KBM-7 (cell line): ENCODE measurements at regions not wholly inside any gene's neighbourhood (a gene's known extent, or its start where the extent isn't known, plus 50 kb on each side); places are given as distances from the start of the nearest gene placed in this dataset.
"Not testable (repeated sequence)": the region's sequence is repeated elsewhere in the genome, so short reads cannot be mapped to it uniquely, and the experiment has no call there.

Experiments
- DNase-seq: peaks from one replicate; pipeline ENCODE4 v3.0.0-alpha.2; 2015
- in situ Hi-C: fragments of 300-500 bp; cut with MboI; formaldehyde crosslinking; loops from 2 replicates; pipeline ENCODE4 v1.14.3; 2020; ENCODE audit warnings: low sequenced_read_pairs, low pct_unique_long_range_greater_than_20kb, mixed read lengths

DNA sequence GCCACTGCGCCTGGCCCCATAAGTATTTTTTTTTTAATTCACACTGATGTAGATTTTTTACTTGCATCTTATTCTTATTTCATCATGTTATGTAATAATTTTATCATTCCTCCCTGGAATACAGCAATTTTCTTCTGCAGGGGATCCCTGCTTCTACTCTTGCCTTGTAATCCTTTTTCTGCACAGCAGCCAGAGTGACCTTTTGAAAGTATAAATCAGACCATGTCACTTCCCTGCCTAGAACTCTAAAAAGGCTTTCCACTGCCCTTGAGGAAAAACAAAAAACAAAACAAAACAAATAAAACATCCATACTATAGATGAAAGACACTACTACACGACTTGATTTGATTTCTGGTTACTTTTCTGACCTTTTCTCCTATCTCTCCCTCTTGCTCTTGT lies 1334.7 kb downstream of the REEP3 start:
- in situ Hi-C loops, result no loop called here
- DNase-seq, result no peak

DNA sequence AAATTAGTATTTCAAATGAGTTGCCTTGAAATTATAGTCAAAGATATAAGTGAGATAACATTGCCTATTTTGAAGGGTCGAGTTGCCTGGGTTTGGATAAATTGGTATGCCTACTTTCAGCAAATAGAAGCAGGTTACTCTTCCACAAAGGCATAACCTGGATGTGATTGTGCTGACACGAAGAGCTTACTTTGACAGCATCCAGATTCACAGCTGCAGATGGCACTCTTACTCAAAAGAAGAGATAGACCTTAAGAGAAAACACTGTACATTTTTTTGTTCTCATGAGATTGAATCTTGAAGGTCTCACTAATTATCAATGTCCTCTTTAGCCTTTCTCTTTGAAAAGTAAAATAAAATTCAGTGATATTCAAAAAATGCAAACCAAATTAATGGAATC lies 1338.7 kb downstream of the REEP3 start:
- in situ Hi-C loops, result no loop called here
- no peak for DNase-seq

DNA sequence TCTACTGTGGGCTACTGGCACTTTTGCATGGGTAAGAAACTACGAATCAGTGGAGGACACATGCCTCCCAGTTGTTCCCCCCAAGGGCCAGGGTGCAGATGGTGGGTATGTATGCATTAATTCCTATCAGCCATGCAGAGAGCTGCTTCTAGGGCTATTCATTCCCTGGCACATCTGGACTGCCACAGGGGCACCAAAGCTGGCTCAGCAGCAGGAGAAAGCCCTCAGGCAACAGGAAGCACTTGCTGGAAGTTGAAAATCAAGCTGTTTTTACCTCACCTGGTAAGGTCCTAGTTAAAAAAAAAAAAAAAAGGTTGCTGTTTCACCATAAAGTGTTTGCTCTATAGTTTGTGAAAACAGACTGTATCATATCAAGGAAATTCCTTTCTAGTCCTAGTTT lies 1342.6 kb downstream of the REEP3 start:
- in situ Hi-C loops, result no loop called here
- no peak for DNase-seq

DNA sequence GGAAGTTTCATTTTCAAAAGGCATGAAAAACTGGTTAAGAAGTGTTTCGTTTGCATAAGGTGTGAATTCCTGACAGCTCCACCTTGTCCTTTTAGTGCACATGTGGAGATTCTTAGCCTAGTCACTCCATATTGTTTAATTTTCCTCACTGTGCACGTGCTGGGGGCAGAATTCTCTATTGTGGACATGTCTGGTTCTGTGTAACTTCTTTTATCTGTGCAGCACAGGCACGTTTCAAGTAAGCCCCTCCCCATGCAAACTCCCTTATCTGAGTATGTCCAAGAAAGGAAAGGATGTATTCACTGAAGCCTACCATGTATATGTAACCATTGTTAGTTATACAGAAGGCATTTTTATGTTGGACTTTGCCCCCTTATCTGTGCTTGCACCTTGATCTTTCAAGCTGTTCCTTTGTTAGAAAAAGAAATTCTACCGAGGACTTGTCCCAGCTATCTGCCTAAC lies 1346.3 kb downstream of the REEP3 start:
- in situ Hi-C loops, result no loop called here
- DNase-seq, result peak; percentile 20

DNA sequence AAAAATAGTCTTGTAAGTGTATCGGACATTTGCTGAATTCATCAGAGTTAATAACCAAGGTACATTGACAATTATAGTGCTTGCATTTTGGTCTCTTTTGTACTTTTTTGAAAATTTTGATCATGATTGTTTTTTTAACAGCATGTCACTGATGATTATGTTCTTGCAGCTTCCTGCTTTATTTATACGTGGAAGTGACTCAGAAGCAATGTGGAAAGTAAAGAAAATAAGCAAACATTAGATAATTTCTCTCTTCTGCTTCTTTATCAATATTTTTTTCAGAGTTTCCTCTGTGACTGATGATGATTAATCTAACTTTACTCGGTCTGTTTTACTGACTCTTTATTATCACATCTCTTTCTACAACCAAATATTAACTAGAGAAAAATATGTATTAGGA lies 1351.9 kb downstream of the REEP3 start:
- no peak for DNase-seq
- in situ Hi-C loops, result no loop called here

DNA sequence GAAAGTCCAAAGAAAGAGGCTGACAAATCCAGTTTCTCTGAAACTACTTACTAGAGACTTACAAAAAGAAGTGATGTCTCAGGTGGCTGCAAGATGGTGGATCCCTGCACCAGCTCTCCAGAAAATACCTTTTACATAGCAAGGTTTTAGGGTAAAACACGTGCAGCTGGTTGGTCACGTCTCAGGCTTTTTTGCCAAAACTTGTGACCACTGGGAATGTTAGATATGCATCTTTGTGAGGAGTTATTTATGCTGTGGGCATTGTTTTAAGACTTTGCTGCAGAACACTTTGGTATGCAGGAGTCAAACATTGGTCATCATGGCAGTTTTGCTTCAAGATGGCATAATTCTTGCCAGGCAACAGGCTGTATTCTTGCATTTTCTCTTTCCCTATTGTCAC lies 1352.8 kb downstream of the REEP3 start:
- no peak for DNase-seq
- in situ Hi-C loops, result no loop called here

DNA sequence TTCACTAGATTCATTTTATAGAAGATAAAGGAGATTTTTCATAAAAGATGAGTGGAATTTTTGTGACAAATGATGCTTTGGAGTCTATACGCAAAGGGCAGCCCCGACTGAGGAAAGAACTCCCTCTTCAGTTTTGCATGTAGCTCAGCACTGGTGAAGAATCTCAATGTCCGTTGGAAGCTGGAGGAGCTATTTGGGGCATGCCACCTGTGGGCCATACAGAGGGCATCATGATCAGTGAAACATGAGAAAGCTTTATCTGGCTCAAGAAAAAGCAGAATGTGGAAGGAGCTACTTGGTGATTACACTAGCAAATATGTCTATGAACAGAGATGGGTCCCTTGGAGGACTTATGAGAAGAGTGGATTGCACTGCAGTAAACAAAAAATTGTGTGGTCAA lies 1359.3 kb downstream of the REEP3 start:
- DNase-seq, result no peak
- in situ Hi-C loops, result no loop called here

DNA sequence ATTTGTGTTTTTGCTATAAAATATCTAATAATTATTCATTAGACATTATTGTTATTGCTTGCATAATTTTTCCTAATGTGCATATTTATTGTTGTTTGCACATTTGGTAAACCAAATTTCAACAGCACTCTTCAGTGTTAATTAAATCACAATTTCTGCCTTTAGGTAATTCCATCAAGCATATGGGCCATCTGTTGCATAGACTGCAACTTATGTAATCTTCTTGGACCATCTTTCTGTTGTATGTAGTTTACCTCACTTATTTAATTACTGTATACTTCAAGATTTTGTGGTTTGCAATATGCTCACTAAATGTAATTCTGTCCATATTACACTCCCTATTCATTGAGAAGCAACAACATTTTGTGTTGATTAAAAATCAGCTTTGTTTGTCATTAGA lies 1360.1 kb downstream of the REEP3 start:
- DNase-seq, result no peak
- in situ Hi-C loops, result no loop called here

DNA sequence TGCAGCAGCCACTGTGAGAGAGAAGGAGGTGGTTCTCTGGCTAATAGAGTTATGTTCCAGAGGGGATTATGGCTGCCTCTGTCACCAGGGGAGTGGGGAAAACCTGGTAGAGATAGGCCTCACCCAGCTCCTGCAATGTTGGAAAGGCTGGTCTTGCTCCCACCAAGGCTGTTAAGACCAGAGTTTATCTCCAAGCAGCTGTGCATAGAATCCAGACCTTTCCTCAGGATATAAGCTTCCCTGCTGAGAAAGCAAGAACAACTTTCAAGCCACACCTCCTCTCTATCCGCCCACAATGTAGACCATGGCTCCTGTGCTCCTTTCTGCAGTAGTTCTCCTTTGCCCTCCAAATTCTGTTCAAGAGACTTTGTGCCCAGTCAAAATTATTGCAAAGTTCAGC lies 1375.4 kb downstream of the REEP3 start:
- DNase-seq, result no peak
- in situ Hi-C loops, result no loop called here

DNA sequence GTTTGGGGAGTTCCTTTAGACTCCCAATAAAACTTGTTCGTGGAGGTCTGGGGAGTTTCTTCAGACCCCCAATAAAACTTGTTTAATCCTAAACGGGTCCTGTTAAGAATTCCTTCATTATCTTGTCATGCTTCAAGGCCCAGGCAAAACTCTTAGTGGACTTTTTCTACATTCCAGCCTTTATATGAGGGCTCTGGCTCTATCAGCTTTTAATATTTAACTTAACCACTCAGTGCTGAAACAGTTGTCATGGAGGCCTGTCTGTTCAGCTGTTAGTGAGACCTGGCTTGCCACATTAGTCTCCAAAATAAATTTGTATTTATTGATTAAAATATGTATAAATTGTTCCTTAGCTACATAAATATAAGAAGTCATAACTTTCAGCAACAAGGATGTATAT lies 1385.1 kb downstream of the REEP3 start:
- not testable (repeated sequence) for DNase-seq

DNA sequence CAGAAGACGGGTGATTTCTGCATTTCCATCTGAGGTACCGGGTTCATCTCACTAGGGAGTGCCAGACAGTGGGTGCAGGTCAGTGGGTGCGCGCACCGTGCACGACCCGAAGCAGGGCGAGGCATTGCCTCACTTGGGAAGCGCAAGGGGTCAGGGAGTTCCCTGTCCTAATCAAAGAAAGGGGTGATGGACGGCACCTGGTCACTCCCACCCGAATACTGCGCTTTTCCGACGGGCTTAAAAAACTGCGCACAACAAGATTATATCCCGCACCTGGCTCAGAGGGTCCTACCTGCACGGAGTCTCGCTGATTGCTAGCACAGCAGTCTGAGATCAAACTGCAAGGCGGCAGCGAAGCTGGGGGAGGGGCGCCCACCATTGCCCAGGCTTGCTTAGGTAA lies 1403.1 kb downstream of the REEP3 start:
- in situ Hi-C loops, DNase-seq: not testable (repeated sequence)

More for the DNA sequence above, 1385.1 kb downstream of the REEP3 start:
- in situ Hi-C loops, result not testable (repeated sequence)

DNA sequence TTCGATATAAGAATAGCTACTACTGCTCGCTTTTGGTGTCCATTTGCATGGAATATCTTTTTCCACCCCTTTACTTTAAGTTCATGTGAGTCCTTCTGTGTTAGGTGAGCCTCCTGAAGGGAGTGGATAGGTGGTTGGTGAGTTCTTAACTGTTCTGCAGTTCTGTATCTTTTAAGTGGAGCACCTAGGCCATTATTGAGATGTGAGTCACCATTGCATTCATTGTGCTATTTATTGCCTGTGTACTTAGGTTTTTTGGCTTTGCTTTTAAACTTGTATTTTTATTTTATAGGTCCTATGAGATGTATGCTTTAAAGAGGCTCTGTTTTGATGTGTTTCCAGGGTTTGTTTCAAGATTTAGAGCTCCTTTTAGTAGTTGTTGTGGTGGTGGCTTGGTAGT lies 1430.8 kb downstream of the REEP3 start:
- in situ Hi-C loops, result no loop called here
- DNase-seq, result no peak

DNA sequence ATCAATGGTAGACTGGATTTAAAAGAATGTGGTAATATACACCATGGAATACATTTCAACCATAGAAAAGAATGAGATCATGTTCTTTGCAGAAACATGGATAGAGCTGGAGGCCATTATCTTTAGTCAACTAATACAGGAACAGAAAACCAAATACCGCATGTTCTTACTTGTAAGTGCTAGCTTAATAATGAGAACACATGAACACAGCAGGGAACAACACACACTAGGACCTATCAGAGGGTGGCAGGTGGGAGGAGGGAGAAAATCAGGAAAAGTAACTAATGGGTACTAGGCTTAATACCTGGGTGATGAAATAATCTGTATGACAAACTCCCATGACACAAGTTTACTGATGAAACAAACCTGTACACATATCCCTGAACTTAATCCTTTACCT lies 1435.2 kb downstream of the REEP3 start:
- in situ Hi-C loops, result no loop called here
- no peak for DNase-seq

DNA sequence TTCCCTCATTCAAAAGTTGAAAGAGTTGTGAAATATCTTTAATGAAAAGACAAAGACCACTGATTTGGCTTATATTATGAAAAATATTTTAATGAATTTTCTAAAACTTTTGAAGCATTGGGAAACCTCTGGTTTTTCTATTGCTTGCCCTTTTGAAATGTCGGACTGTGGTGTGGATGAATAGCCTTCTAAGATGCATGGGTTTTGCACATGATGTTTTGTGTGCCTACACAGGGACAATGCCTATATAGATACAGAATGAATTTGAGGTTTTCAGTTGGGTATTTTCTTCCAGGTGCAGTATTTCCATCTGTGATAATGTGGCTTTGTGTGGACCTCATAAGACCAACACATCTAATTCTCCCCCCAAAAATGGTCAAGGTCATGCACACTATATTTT lies 1437.9 kb downstream of the REEP3 start:
- in situ Hi-C loops, result no loop called here
- no peak for DNase-seq

DNA sequence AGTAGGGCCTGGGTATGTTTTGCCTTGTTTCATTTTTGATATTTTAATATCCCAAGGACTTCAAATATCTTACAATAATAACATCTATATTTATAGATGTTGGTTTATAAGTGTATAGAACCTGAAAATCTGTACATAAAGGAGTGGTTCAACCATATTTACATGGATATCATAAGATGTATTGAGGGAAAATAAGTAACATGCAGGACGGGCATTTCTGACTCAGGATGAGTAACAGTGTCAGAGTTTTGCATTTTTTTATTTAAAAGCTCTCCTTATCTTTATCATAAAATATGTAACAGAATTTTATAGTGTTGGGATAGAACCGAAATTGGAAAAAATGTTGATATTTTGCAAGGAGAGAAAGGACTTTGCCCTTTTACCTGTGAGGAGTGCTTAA lies 1438.7 kb downstream of the REEP3 start:
- no peak for DNase-seq
- in situ Hi-C loops, result no loop called here

DNA sequence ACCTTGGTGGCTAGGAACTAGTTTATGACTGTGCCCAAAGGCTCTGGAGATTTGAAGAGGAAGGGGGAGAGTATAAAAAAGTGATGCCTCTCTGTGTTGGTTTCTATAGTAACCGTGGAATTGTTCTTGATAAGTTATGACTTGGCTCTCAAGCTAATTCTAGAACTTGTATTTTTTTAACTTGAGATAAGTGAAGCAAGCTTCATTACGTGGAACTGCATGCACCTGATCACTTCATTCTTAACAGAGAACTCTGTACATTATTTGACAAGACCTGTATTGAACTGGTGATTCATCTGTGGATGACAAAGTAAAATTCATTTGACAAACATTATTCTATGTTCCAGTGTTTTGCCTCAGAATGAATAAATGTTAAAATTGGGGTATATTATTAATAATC lies 1452.2 kb downstream of the REEP3 start:
- DNase-seq, result no peak
- in situ Hi-C loops, result no loop called here

DNA sequence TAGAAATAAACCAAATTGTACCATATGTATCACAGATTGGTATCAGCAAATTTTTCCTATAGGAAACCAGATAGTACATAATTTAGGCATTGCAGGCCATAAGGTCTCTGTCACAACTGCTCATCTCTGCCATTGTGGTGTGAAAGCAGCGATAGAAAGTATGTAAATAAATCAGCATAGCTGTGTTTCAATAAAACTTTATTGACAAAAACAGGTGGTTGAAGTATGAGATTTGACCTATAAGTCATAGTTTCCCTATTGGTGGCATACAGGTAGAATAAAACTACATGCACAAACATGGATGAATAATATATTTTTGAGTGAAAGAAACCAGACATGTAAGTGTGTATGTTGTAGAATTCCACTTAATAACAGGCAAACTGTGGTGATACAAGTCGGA lies 1454.9 kb downstream of the REEP3 start:
- in situ Hi-C loops, result no loop called here

DNA sequence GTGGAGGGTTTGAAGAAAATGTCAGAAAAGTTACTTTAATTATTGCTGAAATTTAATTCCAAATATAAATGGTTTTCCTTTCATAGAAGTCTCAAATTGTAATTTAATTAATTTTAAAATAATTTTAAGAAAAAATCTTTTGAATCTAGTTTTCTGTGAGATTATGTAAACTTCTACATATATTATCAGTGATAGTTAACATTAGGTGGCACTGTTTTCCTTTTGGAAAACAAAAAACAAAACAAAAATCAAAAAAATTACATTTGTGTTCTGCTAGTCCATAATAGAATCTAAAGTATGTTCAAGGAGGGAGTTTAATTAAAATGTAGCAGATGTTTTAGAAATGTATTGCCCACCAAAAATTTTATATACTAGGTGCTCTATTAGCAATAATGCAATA lies 1456.7 kb downstream of the REEP3 start:
- DNase-seq, result no peak
- in situ Hi-C loops, result no loop called here

More for the DNA sequence above, 1454.9 kb downstream of the REEP3 start:
- DNase-seq, result no peak

DNA sequence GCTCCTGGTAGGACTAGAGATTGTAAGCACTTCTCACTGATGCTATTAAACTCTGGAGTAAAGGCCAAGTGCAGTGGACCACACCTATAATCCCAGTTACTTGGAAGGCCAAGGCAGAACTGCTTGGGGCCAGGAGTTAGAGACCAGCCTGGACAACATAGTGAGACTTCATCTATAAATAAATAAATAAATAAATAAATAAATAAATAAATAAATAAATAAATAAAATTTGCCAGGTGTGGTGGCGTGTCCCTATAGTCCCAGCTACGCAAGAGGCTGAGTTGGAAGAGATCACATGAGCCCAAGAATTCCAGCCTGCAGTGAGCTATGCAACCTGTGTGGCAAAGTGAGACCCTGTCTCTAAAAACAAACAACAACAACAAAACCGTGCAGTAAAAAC lies 1475.7 kb downstream of the REEP3 start:
- in situ Hi-C loops, result no loop called here

DNA sequence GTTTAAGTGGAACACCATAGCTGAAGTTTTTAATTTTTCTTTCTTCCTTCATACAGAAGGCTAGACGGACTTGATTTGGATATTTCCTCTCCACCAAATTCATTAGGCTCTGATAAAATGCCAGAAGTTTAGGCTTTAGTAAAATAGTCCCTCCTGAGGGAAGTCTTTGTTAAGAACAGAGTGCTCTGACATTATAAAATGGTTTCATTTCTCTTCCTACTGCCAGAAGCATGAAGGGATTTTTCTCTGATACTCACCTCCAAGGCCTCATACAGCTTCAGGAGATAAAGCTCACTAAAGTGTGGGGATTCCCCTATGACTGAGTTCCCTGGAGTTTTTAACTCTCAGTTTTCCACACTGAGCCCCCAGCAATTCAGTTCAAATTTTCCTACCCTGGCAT lies 1489.6 kb downstream of the REEP3 start:
- in situ Hi-C loops, result no loop called here
- DNase-seq, result no peak

More for the DNA sequence above, 1475.7 kb downstream of the REEP3 start:
- no peak for DNase-seq

DNA sequence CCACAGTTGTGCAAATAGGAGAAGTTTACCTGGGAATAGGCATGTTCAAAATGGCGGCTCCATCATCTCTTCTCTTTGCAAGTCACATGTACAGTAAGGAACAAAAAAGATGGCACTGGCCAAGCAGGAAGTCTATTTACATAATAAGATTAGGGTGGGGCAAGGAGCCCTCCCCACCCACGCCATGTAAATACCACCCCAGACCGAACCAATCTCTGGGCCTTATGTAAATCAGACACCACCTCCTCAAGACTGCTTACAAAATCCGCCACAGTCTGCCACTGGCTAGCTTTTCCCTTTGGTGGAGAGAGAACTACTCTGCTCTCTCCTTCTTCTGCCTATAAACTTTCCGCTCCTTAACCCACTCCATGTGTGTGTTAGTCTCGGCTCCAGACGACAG lies 1496.3 kb downstream of the REEP3 start:
- in situ Hi-C loops, result no loop called here

DNA sequence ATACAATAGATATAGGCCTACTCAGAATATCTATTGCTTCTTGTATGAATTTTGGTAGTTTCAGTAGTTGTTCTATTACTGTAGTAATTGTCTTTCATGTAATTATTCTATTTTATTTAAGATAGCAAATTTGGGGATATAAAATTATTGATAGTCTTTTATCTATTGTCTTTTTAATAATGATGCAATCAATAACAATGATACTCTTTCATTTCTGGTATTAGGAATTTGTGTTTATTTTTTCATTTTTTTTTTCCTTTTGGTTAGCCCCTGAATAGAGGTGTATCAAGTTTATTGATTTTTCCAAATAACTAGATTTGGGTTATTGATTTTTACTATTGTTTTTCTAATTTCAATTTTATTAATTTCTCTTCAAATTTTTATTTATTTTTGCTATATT lies 1503.7 kb downstream of the REEP3 start:
- in situ Hi-C loops, result no loop called here
- DNase-seq, result no peak

More for the DNA sequence above, 1496.3 kb downstream of the REEP3 start:
- DNase-seq, result no peak
